HEK293 (cell line): ENCODE measurements at regions not wholly inside any gene's neighbourhood (a gene's known extent, or its start where the extent isn't known, plus 50 kb on each side); places are given as distances from the start of the nearest gene placed in this dataset.

Source experiments
- CTCF ChIA-PET: fragments of 350-600 bp; formaldehyde crosslinking; extraction: SDS; loops from one replicate; lab custom pipeline; 2021; ENCODE audit warnings: antibody characterized with exemption; lab: Yijun Ruan, JAX
- POLR2A ChIA-PET: fragments of 300-600 bp; formaldehyde crosslinking; extraction: SDS; loops from one replicate; lab custom pipeline; 2020; ENCODE audit warnings: antibody characterized with exemption, inconsistent platforms; lab: Yijun Ruan, JAX
- H3K27ac ChIP-seq: fragments of 200-500 bp; sonication (Bioruptor generic); 2 replicates; pipeline ENCODE4 v1.5.1; 2014; ENCODE audit warnings: low read depth, low read length, control low read depth, inconsistent platforms; ENCODE audit errors: extremely low read depth
- H3K36me3 ChIP-seq, 2 experiments: fragments of 200-500 bp in 1 of 2; sonication (Bioruptor generic) in 1 of 2; 1 replicate in 1 of 2; 2 replicates in 1 of 2; pipeline ENCODE4 v1.5.1; 2014 to 2017; ENCODE audit warnings: inconsistent platforms in 2 of 2, low read length in 2 of 2; ENCODE audit not compliant: control insufficient read depth in 2 of 2, insufficient read depth in 1 of 2
- H3K4me1 ChIP-seq: fragments of 200-500 bp; sonication (Bioruptor generic); 2 replicates; pipeline ENCODE4 v1.5.1; 2014; ENCODE audit warnings: mild to moderate bottlenecking, low read length, inconsistent platforms; ENCODE audit not compliant: control insufficient read depth, insufficient read depth
- H3K4me3 ChIP-seq: 2 replicates; pipeline ENCODE4 v1.5.1; 2011; ENCODE audit warnings: low read depth, mild to moderate bottlenecking, control low read depth, low read length, moderate library complexity
- H3K9me3 ChIP-seq: fragments of 200-500 bp; sonication (Bioruptor generic); 2 replicates; pipeline ENCODE4 v1.5.1; 2014; ENCODE audit warnings: low read depth, low read length, inconsistent platforms; ENCODE audit not compliant: control insufficient read depth, insufficient read depth
- ELK4 ChIP-seq: IDR thresholded peaks from 2 replicates; pipeline ENCODE4 v1.6.1; 2011; ENCODE audit warnings: mild to moderate bottlenecking, low read depth, low read length, borderline replicate concordance
- FEZF1 ChIP-seq: fragments of 450-650 bp; formaldehyde crosslinking; IDR thresholded peaks from 2 replicates; pipeline ENCODE4 v1.5.1; 2016; ENCODE audit warnings: missing biosample characterization, missing genetic modification characterization
- GLI2 ChIP-seq: fragments of 450-650 bp; formaldehyde crosslinking; IDR thresholded peaks from 2 replicates; pipeline ENCODE4; 2017; ENCODE audit warnings: missing biosample characterization, missing genetic modification characterization, low read depth, borderline replicate concordance
- GLIS2 ChIP-seq: fragments of 450-650 bp; formaldehyde crosslinking; IDR thresholded peaks from 2 replicates; pipeline ENCODE4 v1.5.1; 2016; ENCODE audit warnings: missing biosample characterization, missing genetic modification characterization
- HOXD13 ChIP-seq: sonication (generic); formaldehyde crosslinking; IDR thresholded peaks from 2 replicates; pipeline ENCODE4 v1.8.0; 2022; ENCODE audit warnings: missing genetic modification reagents, borderline replicate concordance
- KLF10 ChIP-seq: fragments of 450-650 bp; IDR thresholded peaks from 2 replicates; pipeline ENCODE4 v1.5.1; 2018; ENCODE audit warnings: missing biosample characterization, mild to moderate bottlenecking, missing genetic modification characterization
- KLF8 ChIP-seq: fragments of 450-650 bp; formaldehyde crosslinking; IDR thresholded peaks from 2 replicates; pipeline ENCODE4 v1.5.1; 2016; ENCODE audit warnings: missing biosample characterization, missing genetic modification characterization
- OVOL3 ChIP-seq: fragments of 450-650 bp; formaldehyde crosslinking; IDR thresholded peaks from 2 replicates; pipeline ENCODE4 v1.5.1; 2016; ENCODE audit warnings: missing biosample characterization, missing genetic modification characterization
- PRDM4 ChIP-seq: fragments of 450-650 bp; formaldehyde crosslinking; IDR thresholded peaks from 2 replicates; pipeline ENCODE4 v1.5.1; 2017; ENCODE audit warnings: missing biosample characterization, missing genetic modification characterization
- SP3 ChIP-seq: fragments of 450-650 bp; formaldehyde crosslinking; IDR thresholded peaks from 2 replicates; pipeline ENCODE4 v1.5.1; 2016; ENCODE audit warnings: missing biosample characterization, missing genetic modification characterization
- TCF7L2 ChIP-seq: IDR thresholded peaks from 2 replicates; pipeline ENCODE4 v1.6.1; 2011; ENCODE audit warnings: low read depth, mild to moderate bottlenecking, inconsistent platforms, low read length, moderate library complexity, borderline replicate concordance
- TSHZ1 ChIP-seq: fragments of 450-650 bp; formaldehyde crosslinking; IDR thresholded peaks from 2 replicates; pipeline ENCODE4 v1.5.1; 2016; ENCODE audit warnings: missing biosample characterization, missing genetic modification characterization, borderline replicate concordance
- ZFP41 ChIP-seq: fragments of 450-650 bp; formaldehyde crosslinking; IDR thresholded peaks from 2 replicates; pipeline ENCODE4 v1.5.1; 2016; ENCODE audit warnings: missing biosample characterization, missing genetic modification characterization, borderline replicate concordance
- ZNF10 ChIP-seq: fragments of 450-650 bp; formaldehyde crosslinking; IDR thresholded peaks from 2 replicates; pipeline ENCODE4 v1.5.1; 2017; ENCODE audit warnings: missing biosample characterization, missing genetic modification characterization
- ZNF132 ChIP-seq: fragments of 450-650 bp; formaldehyde crosslinking; IDR thresholded peaks from 2 replicates; pipeline ENCODE4 v1.5.1; 2017; ENCODE audit warnings: missing biosample characterization, missing genetic modification characterization, borderline replicate concordance
- ZNF174 ChIP-seq: fragments of 450-650 bp; formaldehyde crosslinking; IDR thresholded peaks from 2 replicates; pipeline ENCODE4 v1.5.0; 2017; ENCODE audit warnings: missing biosample characterization, mild to moderate bottlenecking, missing genetic modification characterization
- ZNF23 ChIP-seq: fragments of 450-650 bp; formaldehyde crosslinking; IDR thresholded peaks from 2 replicates; pipeline ENCODE4 v1.5.1; 2016; ENCODE audit warnings: missing biosample characterization, missing genetic modification characterization, borderline replicate concordance
- ZNF266 ChIP-seq: fragments of 450-650 bp; formaldehyde crosslinking; IDR thresholded peaks from 2 replicates; pipeline ENCODE4 v1.5.1; 2016; ENCODE audit warnings: missing biosample characterization, missing genetic modification characterization, low read depth
- ZNF280C ChIP-seq: fragments of 450-650 bp; formaldehyde crosslinking; IDR thresholded peaks from 2 replicates; pipeline ENCODE4 v1.5.1; 2016; ENCODE audit warnings: missing biosample characterization, missing genetic modification characterization
- ZNF510 ChIP-seq: fragments of 450-650 bp; formaldehyde crosslinking; IDR thresholded peaks from 2 replicates; pipeline ENCODE4 v1.5.1; 2018; ENCODE audit warnings: mild to moderate bottlenecking, missing genetic modification characterization, missing biosample characterization; ENCODE audit not compliant: insufficient replicate concordance
- ZNF549 ChIP-seq: fragments of 450-650 bp; IDR thresholded peaks from 2 replicates; pipeline ENCODE4 v1.5.1; 2018; ENCODE audit warnings: missing biosample characterization, missing genetic modification characterization, mild to moderate bottlenecking, inconsistent platforms, moderate library complexity
- ZNF585B ChIP-seq: fragments of 450-650 bp; formaldehyde crosslinking; IDR thresholded peaks from 2 replicates; pipeline ENCODE4 v1.5.1; 2016; ENCODE audit warnings: missing biosample characterization, missing genetic modification characterization
- ZNF639 ChIP-seq: fragments of 450-650 bp; formaldehyde crosslinking; IDR thresholded peaks from 2 replicates; pipeline ENCODE4 v1.5.1; 2016; ENCODE audit warnings: missing biosample characterization, missing genetic modification characterization
- ZNF701 ChIP-seq: fragments of 450-650 bp; formaldehyde crosslinking; IDR thresholded peaks from 2 replicates; pipeline ENCODE4 v1.5.1; 2016; ENCODE audit warnings: missing biosample characterization, missing genetic modification characterization
- ZNF843 ChIP-seq: fragments of 450-650 bp; formaldehyde crosslinking; IDR thresholded peaks from 2 replicates; pipeline ENCODE4 v1.5.1; 2016; ENCODE audit warnings: missing biosample characterization, missing genetic modification characterization
- ZXDB ChIP-seq: fragments of 450-650 bp; formaldehyde crosslinking; IDR thresholded peaks from 2 replicates; pipeline ENCODE4 v1.5.1; 2016; ENCODE audit warnings: missing biosample characterization, missing genetic modification characterization

- Histone ChIP-seq H3K4me1 (peaks cover 24% of the 10 kb centered on the region), H3K9me3 (no peaks in the 10 kb centered on the region), H3K36me3 (no peaks in the 10 kb centered on the region), H3K27ac (peak overlapping the region; percentile 53; the same call in 1 of the 2 replicates), H3K4me3 (no peak overlapping the region)
- CTCF ChIA-PET, result interaction anchor here (0.6 to 1.0 kb wide), 4 partner anchors 21 to 525 kb away, joined by 3 to 5 read pairs (median 4); no protein-coding TSS in a partner anchor
- no peak for TF ChIP-seq ZNF23
- TF ChIP-seq ZNF174 (tag by site-specific recombination), result no peak
- peak; percentile 47; the same call in 1 of the 2 replicates for TF ChIP-seq FEZF1
- TF ChIP-seq OVOL3 (tag by site-specific recombination), result peak; percentile 52; the same call in 1 of the 2 replicates
- TF ChIP-seq ZNF266, result no peak
- no peak for TF ChIP-seq ZNF585B (tag by site-specific recombination)
- peak; percentile 72 for TF ChIP-seq ZXDB
- TF ChIP-seq SP3 (tag by site-specific recombination), result no peak
- TF ChIP-seq ZNF701 (tag by site-specific recombination), result no peak
- peak; percentile 63 for TF ChIP-seq ZNF843 (tag by site-specific recombination)
- TF ChIP-seq ZNF132 (tag by site-specific recombination), result no peak
- 0 out of 2 replicates have a peak, but pooled peaks have one; percentile 30 for TF ChIP-seq KLF8 (tag by site-specific recombination)
- POLR2A ChIA-PET, result interaction anchor here (1.7 kb wide), 1 partner anchor 66 kb away, joined by 6 read pairs; no protein-coding TSS in a partner anchor
Observed at GRCh38 chr18:41828137-41828536, 126.9 kb upstream of the PIK3C3 start.

GRCh38 chr18:41820784-41821183, 134.2 kb upstream of the PIK3C3 start:
- no peak overlapping the region for H3K27ac ChIP-seq
- H3K9me3 ChIP-seq, result no peaks in the 10 kb centered on the region
- ChIA-PET POLR2A (no interaction called here), CTCF (interaction anchor here (0.7 kb wide), 1 partner anchor 151 kb away, joined by 3 read pairs; no protein-coding TSS in a partner anchor)
- H3K4me1 ChIP-seq, result no peaks in the 10 kb centered on the region
- H3K36me3 ChIP-seq, result no peaks in the 10 kb centered on the region
- H3K4me3 ChIP-seq, result no peak overlapping the region
- no peak for TF ChIP-seq GLIS2 (tag by site-specific recombination)
- TF ChIP-seq ELK4, result no peak
- no peak for TF ChIP-seq GLI2
- no peak for TF ChIP-seq TSHZ1 (tag by site-specific recombination)
- TF ChIP-seq TCF7L2, result no peak
- no peak for TF ChIP-seq ZNF639 (tag by site-specific recombination)
- no peak for TF ChIP-seq ZNF10
- no peak for TF ChIP-seq ZNF510
- TF ChIP-seq ZNF280C (tag by site-specific recombination), result no peak
- TF ChIP-seq ZFP41 (tag by site-specific recombination), result no peak
- TF ChIP-seq PRDM4 (tag by site-specific recombination), result no peak
- TF ChIP-seq KLF10 (tag by site-specific recombination), result no peak
- no peak for TF ChIP-seq ZNF549 (tag by site-specific recombination)
- no peak for TF ChIP-seq HOXD13 (CRISPR knock-in tag)
